HCT116 (cell line): ENCODE measurements at regions not wholly inside any gene's neighbourhood (a gene's known extent, or its start where the extent isn't known, plus 50 kb on each side); places are given as distances from the start of the nearest gene placed in this dataset.
A peak's percentile ranks its signal among the peaks of the same experiment; 100 is the strongest.

Experiments
- ATAC-seq: fragments of 200-7000 bp; cut with Tn5 transposase; 2 replicates; pipeline ENCODE4 v1.9.1; 2020; ENCODE audit warnings: mild to moderate bottlenecking, moderate library complexity
- BruUV-seq: library from RNA; stranded (reverse); fragments of 400-500 nt; replicated peaks from 2 replicates; lab custom pipeline; 2021; lab: Mats Ljungman, UMichigan
- CTCF ChIA-PET: fragments of 300-600 bp; sonication (Branson Sonifier 250); formaldehyde crosslinking; loops from one replicate; lab custom pipeline; 2021; ENCODE audit warnings: antibody characterized with exemption; lab: Charles Lee
- POLR2A ChIA-PET: fragments of 300-600, 350-600 bp; sonication (Branson Sonifier 250); formaldehyde crosslinking; loops from one replicate; lab custom pipeline; 2021; ENCODE audit warnings: antibody characterized with exemption; lab: Charles Lee
- RAD21 ChIA-PET, 2 experiments: fragments of 300-600 bp; sonication (Branson Sonifier 250); formaldehyde crosslinking; loops; one replicate each; lab custom pipeline; 2023; ENCODE audit warnings: low total read pairs in 2 of 2; ENCODE audit not compliant: uncharacterized antibody in 2 of 2, unreplicated experiment in 2 of 2, low non-redundant PET in 1 of 2; lab: Charles Lee
- DNase-seq: peaks from one replicate; pipeline ENCODE4 v3.0.0-alpha.2; 2010; ENCODE audit warnings: low read depth, low spot score
- H2AFZ ChIP-seq: fragments of 200-600 bp; shearing (Covaris generic), sonication (generic); 2 replicates; pipeline ENCODE4 v1.6.1; 2017; ENCODE audit warnings: low read depth, mixed run types, mixed read lengths, antibody characterized with exemption, low read length; ENCODE audit not compliant: poor library complexity, severe bottlenecking
- H3K27ac ChIP-seq: 2 replicates; pipeline ENCODE4 v1.5.1; 2012; ENCODE audit warnings: low read depth, low read length
- H3K27me3 ChIP-seq: fragments of 200-600 bp; sonication (generic); 2 replicates; pipeline ENCODE4 v1.6.1; 2016; ENCODE audit warnings: mixed run types, low read length, mixed read lengths; ENCODE audit not compliant: insufficient read depth
- H3K36me3 ChIP-seq, 2 experiments: fragments of 200-500 bp in 1 of 2; fragments of 200-600 bp in 1 of 2; sonication (Bioruptor generic) in 1 of 2; sonication (generic) in 1 of 2; 2 replicates each; pipeline versions ENCODE4 v1.5.1 to v1.6.1; 2014 to 2016; ENCODE audit warnings: low read length in 2 of 2, inconsistent platforms in 1 of 2, mixed read lengths in 1 of 2, mixed run types in 1 of 2; ENCODE audit not compliant: insufficient read depth in 2 of 2, control insufficient read depth in 1 of 2
- H3K4me1 ChIP-seq, 2 experiments: fragments of 200-600 bp in 1 of 2; sonication (generic) in 1 of 2; 2 replicates each; pipeline versions ENCODE4 v1.5.1 to v1.6.1; 2012 to 2017; ENCODE audit warnings: low read length in 2 of 2, inconsistent platforms in 1 of 2, mild to moderate bottlenecking in 1 of 2, mixed read lengths in 1 of 2, mixed run types in 1 of 2, moderate library complexity in 1 of 2; ENCODE audit not compliant: insufficient read depth in 2 of 2, control insufficient read depth in 1 of 2
- H3K4me2 ChIP-seq: fragments of 200-600 bp; sonication (generic); 2 replicates; pipeline ENCODE4 v1.6.1; 2017; ENCODE audit warnings: mixed run types, low read length, mixed read lengths
- H3K4me3 ChIP-seq, 2 experiments: fragments of 200-600 bp in 1 of 2; sonication (generic) in 1 of 2; replicated peaks in 1 of 2; 2 replicates each; pipeline ENCODE4 v1.5.1; 2011 to 2016; ENCODE audit warnings: low read length in 2 of 2, control low read depth in 1 of 2, low read depth in 1 of 2, mild to moderate bottlenecking in 1 of 2, mixed read lengths in 1 of 2, mixed run types in 1 of 2
- H3K79me2 ChIP-seq: fragments of 200-600 bp; sonication (generic); 2 replicates; pipeline ENCODE4 v1.6.1; 2017; ENCODE audit warnings: mild to moderate bottlenecking, mixed run types, low read length, moderate library complexity, mixed read lengths; ENCODE audit not compliant: insufficient read depth
- H3K9ac ChIP-seq: fragments of 200-600 bp; sonication (generic); 2 replicates; pipeline ENCODE4 v1.6.1; 2016; ENCODE audit warnings: low read length, mixed read lengths
- H3K9me2 ChIP-seq: fragments of 200-600 bp; sonication (generic), shearing (Covaris generic); 2 replicates; pipeline ENCODE4 v1.6.1; 2017; ENCODE audit warnings: mixed run types, mild to moderate bottlenecking, moderate library complexity; ENCODE audit not compliant: insufficient read depth
- H3K9me3 ChIP-seq, 2 experiments: fragments of 200-500 bp in 1 of 2; fragments of 200-600 bp in 1 of 2; sonication (Bioruptor generic) in 1 of 2; sonication (generic) in 1 of 2; 2 replicates each; pipeline ENCODE4 v1.6.1; 2014 to 2017; ENCODE audit warnings: low read length in 2 of 2, mixed read lengths in 2 of 2, inconsistent platforms in 1 of 2, low read depth in 1 of 2, mild to moderate bottlenecking in 1 of 2, mixed run types in 1 of 2, moderate library complexity in 1 of 2; ENCODE audit not compliant: control insufficient read depth in 1 of 2, insufficient read depth in 1 of 2
- H4K20me1 ChIP-seq: fragments of 200-600 bp; sonication (generic), shearing (Covaris generic); 2 replicates; pipeline ENCODE4 v1.6.1; 2017; ENCODE audit warnings: mixed run types, mild to moderate bottlenecking, moderate library complexity; ENCODE audit not compliant: insufficient read depth
- CBX3 ChIP-seq: IDR thresholded peaks from 2 replicates; pipeline ENCODE4 v1.6.1; 2012; ENCODE audit warnings: low read depth
- EGR1 ChIP-seq: IDR thresholded peaks from 2 replicates; pipeline ENCODE4 v1.6.1; 2012; ENCODE audit warnings: low read depth
- ELF1 ChIP-seq: IDR thresholded peaks from 2 replicates; pipeline ENCODE4 v1.6.1; 2012; ENCODE audit warnings: low read depth, borderline replicate concordance
- FOSL1 ChIP-seq: IDR thresholded peaks from 2 replicates; pipeline ENCODE4 v1.6.1; 2012; ENCODE audit warnings: low read depth
- JUND ChIP-seq: IDR thresholded peaks from 2 replicates; pipeline ENCODE4 v1.6.1; 2012
- RAD21 ChIP-seq: IDR thresholded peaks from 2 replicates; pipeline ENCODE4 v1.6.1; 2012; ENCODE audit warnings: low read depth, mild to moderate bottlenecking
- SIN3A ChIP-seq: IDR thresholded peaks from 2 replicates; pipeline ENCODE4 v1.6.1; 2012; ENCODE audit warnings: low read depth
- TCF7L2 ChIP-seq: IDR thresholded peaks from 2 replicates; pipeline ENCODE4 v1.7.0; 2011; ENCODE audit warnings: borderline replicate concordance, inconsistent platforms; ENCODE audit not compliant: insufficient read depth, insufficient read length; ENCODE audit errors: extremely low read depth
- ZFX ChIP-seq: fragments of 450-650 bp; IDR thresholded peaks from 2 replicates; pipeline ENCODE4 v1.6.1; 2017
- intact Hi-C: fragments of 100-400 bp; cut with micrococcal nuclease; formaldehyde crosslinking; loops from 2 replicates; pipeline ENCODE4 v1.10.0; 2022
- TF ChIP-seq, protein P1 (sequence below): IDR thresholded peaks from 2 replicates; pipeline ENCODE4 v1.6.1; 2012; ENCODE audit warnings: low read depth

DNA sequence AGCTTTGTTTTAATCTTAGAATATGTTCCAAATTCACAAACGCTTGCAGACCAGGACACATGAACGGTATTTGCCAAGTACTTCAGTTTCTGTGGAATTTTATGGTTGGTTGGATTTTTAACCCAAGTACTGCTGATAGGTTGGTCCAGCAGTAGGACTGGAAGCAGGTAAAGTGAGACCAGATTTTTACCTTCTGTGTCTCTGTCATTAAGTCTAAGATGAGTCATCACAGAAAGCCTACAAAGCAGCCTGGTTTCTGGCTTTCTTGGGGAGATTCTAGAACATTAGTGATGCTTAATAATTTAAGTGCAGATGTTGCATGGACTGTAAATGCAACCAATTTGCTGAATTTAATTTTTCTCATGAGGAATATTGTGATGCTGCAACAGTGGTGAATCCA, 100.5 kb downstream of the SCG2 start:
- no peak for DNase-seq
- Histone ChIP-seq H3K4me2 (peak overlapping the region; percentile 13; the same call in 1 of the 2 replicates), H3K9me2 (no peaks in the 10 kb centered on the region), H3K27ac (no peak overlapping the region), H3K9ac (0 out of 2 replicates have a peak overlapping the region, but pooled peaks have one; percentile 2), H3K79me2 (no peaks in the 10 kb centered on the region), H4K20me1 (no peaks in the 10 kb centered on the region), H3K27me3 (no peaks in the 10 kb centered on the region), H3K4me3 (no peak overlapping the region), H3K4me1 (peaks cover 6 to 12% of the 10 kb centered on the region in 2 experiments; a peak in 3 of 4 replicates), H2AFZ (no peak overlapping the region), H3K9me3 (peaks cover 0 to 4% of the 10 kb centered on the region in 2 experiments; a peak in 1 of 4 replicates), H3K36me3 (no peaks in the 10 kb centered on the region; a peak in 1 of 4 replicates)
- no peak for ATAC-seq
- ChIA-PET RAD21 (no interaction called here), CTCF (no interaction called here), POLR2A (no interaction called here)
- intact Hi-C loops = no loop called here
- TF ChIP-seq FOSL1 (peak; percentile 48; the same call in 1 of the 2 replicates), JUND (peak; percentile 39; the same call in 1 of the 2 replicates), TCF7L2 (no peak)
- no TSS peak for BruUV-seq

- POLR2A ChIA-PET = no interaction called here
- H3K9me3 ChIP-seq = peaks cover 0 to 4% of the 10 kb centered on the region in 2 experiments; a peak in 1 of 4 replicates
- H3K27me3 ChIP-seq = no peaks in the 10 kb centered on the region
- no peak overlapping the region for H3K27ac ChIP-seq
- H3K9me2 ChIP-seq = no peaks in the 10 kb centered on the region
- no peak overlapping the region for H3K4me2 ChIP-seq
- RAD21 ChIA-PET = no interaction called here
- H3K9ac ChIP-seq = no peak overlapping the region
- H3K79me2 ChIP-seq = no peaks in the 10 kb centered on the region
- TF ChIP-seq ZFX (no peak), RAD21 (no peak), SIN3A (no peak), EGR1 (no peak), ELF1 (no peak), CBX3 (no peak)
- TF ChIP-seq, protein P1, sequence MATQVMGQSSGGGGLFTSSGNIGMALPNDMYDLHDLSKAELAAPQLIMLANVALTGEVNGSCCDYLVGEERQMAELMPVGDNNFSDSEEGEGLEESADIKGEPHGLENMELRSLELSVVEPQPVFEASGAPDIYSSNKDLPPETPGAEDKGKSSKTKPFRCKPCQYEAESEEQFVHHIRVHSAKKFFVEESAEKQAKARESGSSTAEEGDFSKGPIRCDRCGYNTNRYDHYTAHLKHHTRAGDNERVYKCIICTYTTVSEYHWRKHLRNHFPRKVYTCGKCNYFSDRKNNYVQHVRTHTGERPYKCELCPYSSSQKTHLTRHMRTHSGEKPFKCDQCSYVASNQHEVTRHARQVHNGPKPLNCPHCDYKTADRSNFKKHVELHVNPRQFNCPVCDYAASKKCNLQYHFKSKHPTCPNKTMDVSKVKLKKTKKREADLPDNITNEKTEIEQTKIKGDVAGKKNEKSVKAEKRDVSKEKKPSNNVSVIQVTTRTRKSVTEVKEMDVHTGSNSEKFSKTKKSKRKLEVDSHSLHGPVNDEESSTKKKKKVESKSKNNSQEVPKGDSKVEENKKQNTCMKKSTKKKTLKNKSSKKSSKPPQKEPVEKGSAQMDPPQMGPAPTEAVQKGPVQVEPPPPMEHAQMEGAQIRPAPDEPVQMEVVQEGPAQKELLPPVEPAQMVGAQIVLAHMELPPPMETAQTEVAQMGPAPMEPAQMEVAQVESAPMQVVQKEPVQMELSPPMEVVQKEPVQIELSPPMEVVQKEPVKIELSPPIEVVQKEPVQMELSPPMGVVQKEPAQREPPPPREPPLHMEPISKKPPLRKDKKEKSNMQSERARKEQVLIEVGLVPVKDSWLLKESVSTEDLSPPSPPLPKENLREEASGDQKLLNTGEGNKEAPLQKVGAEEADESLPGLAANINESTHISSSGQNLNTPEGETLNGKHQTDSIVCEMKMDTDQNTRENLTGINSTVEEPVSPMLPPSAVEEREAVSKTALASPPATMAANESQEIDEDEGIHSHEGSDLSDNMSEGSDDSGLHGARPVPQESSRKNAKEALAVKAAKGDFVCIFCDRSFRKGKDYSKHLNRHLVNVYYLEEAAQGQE = no peak
- no peak for ATAC-seq
- no TSS peak for BruUV-seq
- no peak for DNase-seq
- CTCF ChIA-PET = no interaction called here
- intact Hi-C loops = no loop called here
- H3K36me3 ChIP-seq = no peaks in the 10 kb centered on the region; a peak in 1 of 4 replicates
- no peaks in the 10 kb centered on the region for H4K20me1 ChIP-seq
- no peak overlapping the region for H2AFZ ChIP-seq
- H3K4me1 ChIP-seq = peaks cover 6 to 12% of the 10 kb centered on the region in 2 experiments; a peak in 3 of 4 replicates
- no peak overlapping the region for H3K4me3 ChIP-seq
These were observed 98.4 kb downstream of the SCG2 start for GRCh38 chr2:223503746-223504145.
